Subcutaneous abdominal adipose tissue (tissue), 5 donors: ENCODE measurements at regions not wholly inside any gene's neighbourhood (a gene's known extent, or its start where the extent isn't known, plus 50 kb on each side); places are given as distances from the start of the nearest gene placed in this dataset.
"Not testable (repeated sequence)": the region's sequence is repeated elsewhere in the genome, so short reads cannot be mapped to it uniquely, and the experiment has no call there.

Experiments used
- H3K27ac ChIP-seq: one replicate; pipeline ENCODE4 v1.7.0; 2013; ENCODE audit warnings: low read depth, mild to moderate bottlenecking, inconsistent platforms, low read length, moderate library complexity
- H3K27me3 ChIP-seq, 5 donors: one replicate each; pipeline ENCODE4 v1.7.0; 2013; ENCODE audit warnings: low read length in 5 of 5, inconsistent platforms in 1 of 5; ENCODE audit not compliant: control insufficient read depth in 5 of 5, insufficient read depth in 4 of 5
- H3K36me3 ChIP-seq, 5 donors: one replicate each; pipeline ENCODE4 v1.7.0; 2013; ENCODE audit warnings: low read length in 5 of 5; ENCODE audit not compliant: control insufficient read depth in 5 of 5, insufficient read depth in 5 of 5
- H3K4me1 ChIP-seq, 5 donors: one replicate each; pipeline ENCODE4 v1.7.0; 2013; ENCODE audit warnings: low read length in 5 of 5, mild to moderate bottlenecking in 3 of 5, moderate library complexity in 1 of 5; ENCODE audit not compliant: control insufficient read depth in 5 of 5, insufficient read depth in 5 of 5
- H3K4me3 ChIP-seq, 5 donors: one replicate each; pipeline ENCODE4 v1.7.0; 2013; ENCODE audit warnings: low read length in 5 of 5, low read depth in 1 of 5
- H3K9ac ChIP-seq, 5 donors: one replicate each; pipeline ENCODE4 v1.7.0; 2013; ENCODE audit warnings: low read length in 5 of 5, mild to moderate bottlenecking in 4 of 5, moderate library complexity in 3 of 5
- H3K9me3 ChIP-seq, 5 donors: one replicate each; pipeline ENCODE4 v1.7.0; 2013; ENCODE audit warnings: low read length in 5 of 5; ENCODE audit not compliant: control insufficient read depth in 5 of 5
- donor health status: healthy.
- donor health status: healthy.
- donor health status: healthy.
- donor health status: healthy.
- donor health status: healthy.

GRCh38 chr12:33054371-33054770 is 157.8 kb upstream of the PKP2 start:
- Histone ChIP-seq H3K9me3 (no peaks in the 10 kb centered on the region), H3K9ac (no peak overlapping the region), H3K36me3 (no peaks in the 10 kb centered on the region), H3K4me3 (no peak overlapping the region), H3K27me3 (no peaks in the 10 kb centered on the region), H3K27ac (no peak overlapping the region), H3K4me1 (no peaks in the 10 kb centered on the region)

- no peak overlapping the region for H3K27ac ChIP-seq
- H3K9ac ChIP-seq: no peak overlapping the region
- no peaks in the 10 kb centered on the region for H3K4me1 ChIP-seq
- no peaks in the 10 kb centered on the region for H3K27me3 ChIP-seq
- no peak overlapping the region for H3K4me3 ChIP-seq
- no peaks in the 10 kb centered on the region for H3K36me3 ChIP-seq
- no peaks in the 10 kb centered on the region for H3K9me3 ChIP-seq
Measured at GRCh38 chr12:33052141-33053051, 155.8 kb upstream of the PKP2 start.

- Histone ChIP-seq H3K4me1 (no peaks in the 10 kb centered on the region), H3K36me3 (no peaks in the 10 kb centered on the region), H3K27ac (no peak overlapping the region), H3K9me3 (no peaks in the 10 kb centered on the region), H3K4me3 (no peak overlapping the region), H3K9ac (no peak overlapping the region), H3K27me3 (no peaks in the 10 kb centered on the region)
Measured at GRCh38 chr12:33047666-33048065, 151.1 kb upstream of the PKP2 start.

GRCh38 chr12:33044447-33044846 is 147.9 kb upstream of the PKP2 start:
- no peaks in the 10 kb centered on the region for H3K27me3 ChIP-seq
- no peaks in the 10 kb centered on the region for H3K36me3 ChIP-seq
- H3K4me1 ChIP-seq: no peaks in the 10 kb centered on the region
- H3K27ac ChIP-seq: no peak overlapping the region
- H3K4me3 ChIP-seq: no peak overlapping the region
- H3K9ac ChIP-seq: no peak overlapping the region
- peaks cover 0 to 7% (median 4%) of the 10 kb centered on the region in 5 donors for H3K9me3 ChIP-seq

- Histone ChIP-seq H3K9ac (no peak overlapping the region), H3K9me3 (peaks cover 0 to 10% (median 7%) of the 10 kb centered on the region in 5 donors), H3K4me3 (no peak overlapping the region), H3K27me3 (no peaks in the 10 kb centered on the region), H3K4me1 (no peaks in the 10 kb centered on the region), H3K27ac (no peak overlapping the region), H3K36me3 (no peaks in the 10 kb centered on the region)
Measured at GRCh38 chr12:33041562-33041961, 145.0 kb upstream of the PKP2 start.

GRCh38 chr12:33033999-33034398 is 137.4 kb upstream of the PKP2 start:
- H3K27me3 ChIP-seq, H3K4me3 ChIP-seq, H3K4me1 ChIP-seq, H3K27ac ChIP-seq, H3K9ac ChIP-seq, H3K36me3 ChIP-seq: not testable (repeated sequence)
- H3K9me3 ChIP-seq: peaks cover 0 to 11% (median 4%) of the 10 kb centered on the region in 5 donors

- Histone ChIP-seq H3K4me1 (no peaks in the 10 kb centered on the region), H3K27ac (no peak overlapping the region), H3K36me3 (no peaks in the 10 kb centered on the region), H3K4me3 (no peak overlapping the region), H3K9me3 (peaks cover 0 to 7% (median 0%) of the 10 kb centered on the region in 5 donors), H3K27me3 (no peaks in the 10 kb centered on the region), H3K9ac (no peak overlapping the region)
Measured at GRCh38 chr12:33026791-33027190, 130.2 kb upstream of the PKP2 start.

GRCh38 chr12:33022724-33023123 is 126.1 kb upstream of the PKP2 start:
- not testable (repeated sequence) for H3K4me3 ChIP-seq, H3K4me1 ChIP-seq, H3K9ac ChIP-seq, H3K36me3 ChIP-seq, H3K27me3 ChIP-seq, H3K9me3 ChIP-seq, H3K27ac ChIP-seq

- H3K27me3 ChIP-seq, H3K36me3 ChIP-seq, H3K27ac ChIP-seq, H3K9ac ChIP-seq, H3K4me3 ChIP-seq, H3K4me1 ChIP-seq: not testable (repeated sequence)
- peaks cover 0 to 19% (median 13%) of the 10 kb centered on the region in 5 donors for H3K9me3 ChIP-seq
Measured at GRCh38 chr12:33017029-33017428, 120.5 kb upstream of the PKP2 start.

- Histone ChIP-seq H3K4me3 (no peak overlapping the region), H3K9me3 (peaks cover 2 to 11% (median 7%) of the 10 kb centered on the region in 5 donors), H3K4me1 (no peaks in the 10 kb centered on the region), H3K27ac (no peak overlapping the region), H3K36me3 (no peaks in the 10 kb centered on the region), H3K27me3 (no peaks in the 10 kb centered on the region), H3K9ac (no peak overlapping the region)
Measured at GRCh38 chr12:33012226-33012625, 115.6 kb upstream of the PKP2 start.
